OCI-LY3 (cell line): ENCODE measurements at regions not wholly inside any gene's neighbourhood (a gene's known extent, or its start where the extent isn't known, plus 50 kb on each side); places are given as distances from the start of the nearest gene placed in this dataset.

Source experiments
- EZH2phosphoT487 ChIP-seq: fragments of 200-600 bp; shearing (Covaris generic); IDR thresholded peaks from 2 replicates; pipeline ENCODE4 v1.6.1; 2018; ENCODE audit warnings: antibody characterized with exemption, mixed run types, low read depth
- TF ChIP-seq, protein P1 (sequence below): fragments of 200-600, 300-600 bp; sonication (generic); IDR thresholded peaks from 2 replicates; pipeline ENCODE4 v1.5.1; 2014; ENCODE audit warnings: antibody characterized with exemption, low read length, low read depth

DNA sequence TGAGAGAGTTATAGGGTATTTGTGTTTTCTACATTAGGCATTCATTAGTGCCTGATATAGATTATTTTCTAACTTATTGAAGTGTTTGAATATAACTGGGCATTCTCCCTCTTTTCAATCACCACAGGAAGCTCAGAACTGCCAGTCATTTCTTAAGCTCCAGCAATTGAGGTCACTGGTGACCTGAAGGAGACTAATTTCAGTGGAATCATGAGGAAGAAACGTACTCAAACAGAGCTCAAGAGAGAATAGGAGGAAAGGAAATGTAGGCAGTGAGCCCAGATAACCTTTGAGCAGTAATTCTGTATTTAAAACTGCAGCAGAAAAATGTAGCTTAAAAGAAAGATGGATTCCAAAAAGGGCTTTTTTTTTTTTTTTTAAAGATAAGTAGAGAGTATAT is 1035.5 kb downstream of the SOCS6 start:
- no peak for TF ChIP-seq EZH2phosphoT487
- TF ChIP-seq, protein P1, sequence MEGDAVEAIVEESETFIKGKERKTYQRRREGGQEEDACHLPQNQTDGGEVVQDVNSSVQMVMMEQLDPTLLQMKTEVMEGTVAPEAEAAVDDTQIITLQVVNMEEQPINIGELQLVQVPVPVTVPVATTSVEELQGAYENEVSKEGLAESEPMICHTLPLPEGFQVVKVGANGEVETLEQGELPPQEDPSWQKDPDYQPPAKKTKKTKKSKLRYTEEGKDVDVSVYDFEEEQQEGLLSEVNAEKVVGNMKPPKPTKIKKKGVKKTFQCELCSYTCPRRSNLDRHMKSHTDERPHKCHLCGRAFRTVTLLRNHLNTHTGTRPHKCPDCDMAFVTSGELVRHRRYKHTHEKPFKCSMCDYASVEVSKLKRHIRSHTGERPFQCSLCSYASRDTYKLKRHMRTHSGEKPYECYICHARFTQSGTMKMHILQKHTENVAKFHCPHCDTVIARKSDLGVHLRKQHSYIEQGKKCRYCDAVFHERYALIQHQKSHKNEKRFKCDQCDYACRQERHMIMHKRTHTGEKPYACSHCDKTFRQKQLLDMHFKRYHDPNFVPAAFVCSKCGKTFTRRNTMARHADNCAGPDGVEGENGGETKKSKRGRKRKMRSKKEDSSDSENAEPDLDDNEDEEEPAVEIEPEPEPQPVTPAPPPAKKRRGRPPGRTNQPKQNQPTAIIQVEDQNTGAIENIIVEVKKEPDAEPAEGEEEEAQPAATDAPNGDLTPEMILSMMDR = no peak
